Neural cell (in vitro differentiated cells): ENCODE measurements at regions not wholly inside any gene's neighbourhood (a gene's known extent, or its start where the extent isn't known, plus 50 kb on each side); places are given as distances from the start of the nearest gene placed in this dataset.

Experiments used
- H2AFZ ChIP-seq: fragments of 200-600, 300-800 bp; sonication (generic), shearing (Covaris generic); 2 replicates; pipeline ENCODE4 v1.6.0; 2014; ENCODE audit warnings: low read depth, mild to moderate bottlenecking, antibody characterized with exemption, low read length, moderate library complexity
- H3F3A ChIP-seq: fragments of 200-600 bp; shearing (Covaris generic); 2 replicates; pipeline ENCODE4 v1.6.1; 2016; ENCODE audit warnings: mild to moderate bottlenecking, moderate library complexity, mixed read lengths, antibody characterized with exemption, low read length; ENCODE audit not compliant: insufficient read depth, poor library complexity, severe bottlenecking
- H3K27ac ChIP-seq: fragments of 200-600, 300-800 bp; sonication (generic), shearing (Covaris generic); 2 replicates; pipeline ENCODE4 v1.5.1; 2014; ENCODE audit warnings: mild to moderate bottlenecking, low read length, moderate library complexity
- H3K27me3 ChIP-seq: fragments of 300-800, 200-600 bp; sonication (generic), shearing (Covaris generic); 2 replicates; pipeline ENCODE4 v1.6.0; 2014; ENCODE audit warnings: mild to moderate bottlenecking, low read depth, low read length, moderate library complexity; ENCODE audit not compliant: insufficient read depth
- H3K36me3 ChIP-seq: fragments of 300-800, 200-600 bp; sonication (generic), shearing (Covaris generic); 2 replicates; pipeline ENCODE4 v1.5.1; 2014; ENCODE audit warnings: mild to moderate bottlenecking, antibody characterized with exemption, low read length, moderate library complexity; ENCODE audit not compliant: insufficient read depth
- H3K4me2 ChIP-seq: fragments of 300-800, 200-600 bp; sonication (generic), shearing (Covaris generic); 2 replicates; pipeline ENCODE4 v1.6.0; 2014; ENCODE audit warnings: mild to moderate bottlenecking, low read length
- H3K4me3 ChIP-seq: fragments of 300-800, 200-600 bp; sonication (generic), shearing (Covaris generic); 2 replicates; pipeline ENCODE4 v1.5.1; 2014; ENCODE audit warnings: mild to moderate bottlenecking, low read length, moderate library complexity
- H3K79me2 ChIP-seq: fragments of 200-600 bp; shearing (Covaris generic); replicated peaks from 2 replicates; pipeline ENCODE4 v1.6.0; 2014; ENCODE audit warnings: mild to moderate bottlenecking, low read length, moderate library complexity; ENCODE audit not compliant: insufficient read depth
- H3K9ac ChIP-seq: fragments of 300-800, 200-600 bp; sonication (generic), shearing (Covaris generic); 2 replicates; pipeline ENCODE4 v1.6.1; 2016; ENCODE audit warnings: mild to moderate bottlenecking, low read length, mixed read lengths
- H3K9me2 ChIP-seq: fragments of 200-600 bp; shearing (Covaris generic); 2 replicates; pipeline ENCODE4 v1.6.1; 2016; ENCODE audit warnings: mild to moderate bottlenecking, low read length, mixed read lengths; ENCODE audit not compliant: insufficient read depth
- H3K9me3 ChIP-seq: fragments of 200-600, 300-800 bp; sonication (generic), shearing (Covaris generic); 2 replicates; pipeline ENCODE4 v1.6.1; 2016; ENCODE audit warnings: mild to moderate bottlenecking, mixed run types, low read length, moderate library complexity, mixed read lengths
- H4K20me1 ChIP-seq: fragments of 200-600 bp; shearing (Covaris generic); 2 replicates; pipeline ENCODE4 v1.6.1; 2016; ENCODE audit warnings: mild to moderate bottlenecking, mixed run types; ENCODE audit not compliant: insufficient read depth
- EP300 ChIP-seq: fragments of 450-650 bp; conservative IDR thresholded peaks from 2 replicates; pipeline ENCODE4 v1.6.1; 2014; ENCODE audit warnings: antibody characterized with exemption, mild to moderate bottlenecking, moderate library complexity; ENCODE audit not compliant: poor library complexity, severe bottlenecking
- EZH2 ChIP-seq: fragments of 200-600, 300-800 bp; shearing (Covaris generic), sonication (generic); IDR thresholded peaks from 2 replicates; pipeline ENCODE4 v1.6.1; 2014; ENCODE audit warnings: antibody characterized with exemption, low read length, borderline replicate concordance, mild to moderate bottlenecking; ENCODE audit not compliant: insufficient read depth, poor library complexity, severe bottlenecking
- MXI1 ChIP-seq: fragments of 450-650 bp; conservative IDR thresholded peaks from 2 replicates; pipeline ENCODE4 v1.6.1; 2014; ENCODE audit warnings: antibody characterized with exemption, mild to moderate bottlenecking; ENCODE audit not compliant: poor library complexity, severe bottlenecking
- POLR2AphosphoS5 ChIP-seq: IDR thresholded peaks from 2 replicates; pipeline ENCODE4 v1.6.1; 2012
- RAD21 ChIP-seq: fragments of 450-650 bp; conservative IDR thresholded peaks from 2 replicates; pipeline ENCODE4 v1.6.1; 2014; ENCODE audit warnings: antibody characterized with exemption, mild to moderate bottlenecking, moderate library complexity
- SMC3 ChIP-seq: fragments of 450-650 bp; conservative IDR thresholded peaks from 2 replicates; pipeline ENCODE4 v1.6.1; 2014; ENCODE audit warnings: antibody characterized with exemption, mild to moderate bottlenecking, moderate library complexity; ENCODE audit not compliant: poor library complexity
- TAF1 ChIP-seq: IDR thresholded peaks from 2 replicates; pipeline ENCODE4 v1.6.1; 2012; ENCODE audit warnings: low read depth
- TF ChIP-seq, protein P1 (sequence below): IDR thresholded peaks from 2 replicates; pipeline ENCODE4 v1.6.1; 2012; ENCODE audit warnings: borderline replicate concordance
- TF ChIP-seq, protein P2 (sequence below): fragments of 450-650 bp; IDR thresholded peaks from 2 replicates; pipeline ENCODE4 v1.5.1; 2014; ENCODE audit warnings: antibody characterized with exemption, mild to moderate bottlenecking, moderate library complexity; ENCODE audit not compliant: poor library complexity, severe bottlenecking

DNA sequence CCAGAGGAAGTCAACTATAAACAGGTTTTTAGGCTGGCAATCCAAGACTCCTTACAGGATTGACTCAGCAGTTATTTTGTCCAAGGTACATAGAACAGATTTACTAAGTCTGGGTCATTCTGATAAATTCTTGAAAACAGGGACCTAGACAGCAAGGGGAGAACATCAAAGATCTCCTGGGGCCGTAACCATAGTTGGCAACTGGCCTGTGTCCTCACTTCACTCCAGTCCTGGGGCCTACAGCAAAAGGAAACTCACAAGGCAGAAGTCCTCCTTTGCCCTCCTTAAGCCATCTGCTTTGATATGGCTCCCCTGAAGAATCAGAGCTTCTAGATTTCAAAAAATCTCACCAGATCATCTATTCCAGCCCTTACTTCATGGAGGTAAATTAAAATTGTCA lies 207.2 kb upstream of the IGF1 start:
- H3F3A ChIP-seq: no peaks in the 10 kb centered on the region
- H2AFZ ChIP-seq: no peak overlapping the region
- no peaks in the 10 kb centered on the region for H3K9me2 ChIP-seq
- H3K4me2 ChIP-seq: no peak overlapping the region
- no peaks in the 10 kb centered on the region for H3K79me2 ChIP-seq
- H3K27me3 ChIP-seq: no peaks in the 10 kb centered on the region
- no peaks in the 10 kb centered on the region for H3K36me3 ChIP-seq
- no peak overlapping the region for H3K9ac ChIP-seq
- H3K4me3 ChIP-seq: no peak overlapping the region
- TF ChIP-seq RAD21: no peak
- no peak for TF ChIP-seq SMC3
- TF ChIP-seq EP300: no peak
- no peak for TF ChIP-seq MXI1
- no peak for TF ChIP-seq EZH2
- TF ChIP-seq, protein P1, sequence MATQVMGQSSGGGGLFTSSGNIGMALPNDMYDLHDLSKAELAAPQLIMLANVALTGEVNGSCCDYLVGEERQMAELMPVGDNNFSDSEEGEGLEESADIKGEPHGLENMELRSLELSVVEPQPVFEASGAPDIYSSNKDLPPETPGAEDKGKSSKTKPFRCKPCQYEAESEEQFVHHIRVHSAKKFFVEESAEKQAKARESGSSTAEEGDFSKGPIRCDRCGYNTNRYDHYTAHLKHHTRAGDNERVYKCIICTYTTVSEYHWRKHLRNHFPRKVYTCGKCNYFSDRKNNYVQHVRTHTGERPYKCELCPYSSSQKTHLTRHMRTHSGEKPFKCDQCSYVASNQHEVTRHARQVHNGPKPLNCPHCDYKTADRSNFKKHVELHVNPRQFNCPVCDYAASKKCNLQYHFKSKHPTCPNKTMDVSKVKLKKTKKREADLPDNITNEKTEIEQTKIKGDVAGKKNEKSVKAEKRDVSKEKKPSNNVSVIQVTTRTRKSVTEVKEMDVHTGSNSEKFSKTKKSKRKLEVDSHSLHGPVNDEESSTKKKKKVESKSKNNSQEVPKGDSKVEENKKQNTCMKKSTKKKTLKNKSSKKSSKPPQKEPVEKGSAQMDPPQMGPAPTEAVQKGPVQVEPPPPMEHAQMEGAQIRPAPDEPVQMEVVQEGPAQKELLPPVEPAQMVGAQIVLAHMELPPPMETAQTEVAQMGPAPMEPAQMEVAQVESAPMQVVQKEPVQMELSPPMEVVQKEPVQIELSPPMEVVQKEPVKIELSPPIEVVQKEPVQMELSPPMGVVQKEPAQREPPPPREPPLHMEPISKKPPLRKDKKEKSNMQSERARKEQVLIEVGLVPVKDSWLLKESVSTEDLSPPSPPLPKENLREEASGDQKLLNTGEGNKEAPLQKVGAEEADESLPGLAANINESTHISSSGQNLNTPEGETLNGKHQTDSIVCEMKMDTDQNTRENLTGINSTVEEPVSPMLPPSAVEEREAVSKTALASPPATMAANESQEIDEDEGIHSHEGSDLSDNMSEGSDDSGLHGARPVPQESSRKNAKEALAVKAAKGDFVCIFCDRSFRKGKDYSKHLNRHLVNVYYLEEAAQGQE: no peak
- TF ChIP-seq, protein P2, sequence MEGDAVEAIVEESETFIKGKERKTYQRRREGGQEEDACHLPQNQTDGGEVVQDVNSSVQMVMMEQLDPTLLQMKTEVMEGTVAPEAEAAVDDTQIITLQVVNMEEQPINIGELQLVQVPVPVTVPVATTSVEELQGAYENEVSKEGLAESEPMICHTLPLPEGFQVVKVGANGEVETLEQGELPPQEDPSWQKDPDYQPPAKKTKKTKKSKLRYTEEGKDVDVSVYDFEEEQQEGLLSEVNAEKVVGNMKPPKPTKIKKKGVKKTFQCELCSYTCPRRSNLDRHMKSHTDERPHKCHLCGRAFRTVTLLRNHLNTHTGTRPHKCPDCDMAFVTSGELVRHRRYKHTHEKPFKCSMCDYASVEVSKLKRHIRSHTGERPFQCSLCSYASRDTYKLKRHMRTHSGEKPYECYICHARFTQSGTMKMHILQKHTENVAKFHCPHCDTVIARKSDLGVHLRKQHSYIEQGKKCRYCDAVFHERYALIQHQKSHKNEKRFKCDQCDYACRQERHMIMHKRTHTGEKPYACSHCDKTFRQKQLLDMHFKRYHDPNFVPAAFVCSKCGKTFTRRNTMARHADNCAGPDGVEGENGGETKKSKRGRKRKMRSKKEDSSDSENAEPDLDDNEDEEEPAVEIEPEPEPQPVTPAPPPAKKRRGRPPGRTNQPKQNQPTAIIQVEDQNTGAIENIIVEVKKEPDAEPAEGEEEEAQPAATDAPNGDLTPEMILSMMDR: no peak
- no peaks in the 10 kb centered on the region for H3K9me3 ChIP-seq
- H4K20me1 ChIP-seq: no peaks in the 10 kb centered on the region
- no peak overlapping the region for H3K27ac ChIP-seq

DNA sequence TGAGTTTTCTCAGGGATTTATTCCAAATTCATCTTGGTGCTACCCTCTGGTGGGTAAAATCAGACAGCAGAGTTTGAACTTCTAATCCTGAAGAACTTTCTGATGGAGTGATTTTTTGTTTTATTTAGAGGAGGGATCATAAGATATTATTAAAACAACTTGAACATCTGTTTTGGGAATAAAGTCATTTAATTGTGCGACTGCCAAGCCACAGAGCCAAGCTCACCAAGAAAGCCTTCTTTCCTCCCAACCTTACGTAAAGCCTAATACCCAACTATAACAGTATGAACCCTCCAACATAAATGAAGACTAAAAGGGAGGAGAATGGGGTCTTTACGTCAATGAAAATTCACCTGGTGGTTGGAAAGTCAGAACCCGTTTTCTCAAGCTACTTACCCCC lies 205.5 kb upstream of the IGF1 start:
- H3K9me2 ChIP-seq: no peaks in the 10 kb centered on the region
- no peaks in the 10 kb centered on the region for H3K9me3 ChIP-seq
- no peaks in the 10 kb centered on the region for H3K27me3 ChIP-seq
- no peaks in the 10 kb centered on the region for H3F3A ChIP-seq
- no peak overlapping the region for H2AFZ ChIP-seq
- no peak overlapping the region for H3K4me2 ChIP-seq
- no peaks in the 10 kb centered on the region for H4K20me1 ChIP-seq
- TF ChIP-seq POLR2AphosphoS5 (no peak), TAF1 (no peak), EP300 (no peak), MXI1 (no peak), RAD21 (no peak), EZH2 (no peak), SMC3 (no peak)
- TF ChIP-seq, protein P1: no peak
- TF ChIP-seq, protein P2: no peak
- no peaks in the 10 kb centered on the region for H3K36me3 ChIP-seq
- no peak overlapping the region for H3K27ac ChIP-seq
- no peak overlapping the region for H3K9ac ChIP-seq
- no peak overlapping the region for H3K4me3 ChIP-seq
- H3K79me2 ChIP-seq: no peaks in the 10 kb centered on the region
